ENCODE measurements at regions not wholly inside any gene's neighbourhood (a gene's known extent, or its start where the extent isn't known, plus 50 kb on each side); places are given as distances from the start of the nearest gene placed in this dataset.

- no peak overlapping the region for H3K27ac ChIP-seq (ENCODE audit: low read length)
- ATAC-seq (no peak), DNase-seq (ENCODE audit: low read depth, low spot score) (no peak)
- H3K36me3 ChIP-seq (ENCODE audit: control insufficient read depth, insufficient read depth, low read length): no peaks in the 10 kb centered on the region
- no TSS peak for BruUV-seq (replicated peaks)
- intact Hi-C loops (cut with micrococcal nuclease; ENCODE audit: unreplicated experiment) (no loop called here), in situ Hi-C loops (cut with HindIII; ENCODE audit: low pct_unique_long_range_greater_than_20kb, low sequenced_read_pairs) (no loop called here)
- H3K27me3 ChIP-seq (ENCODE audit: control insufficient read depth, insufficient read depth, low read length): no peaks in the 10 kb centered on the region
- no peak overlapping the region for H3K4me3 ChIP-seq (ENCODE audit: low read depth in 2 of 2, low read length in 2 of 2)
- ChIA-PET POLR2A (no interaction called here), CTCF (no interaction called here)
- no peaks in the 10 kb centered on the region for H3K9me3 ChIP-seq (ENCODE audit: control insufficient read depth, insufficient read depth, low read depth, low read length)
- no peaks in the 10 kb centered on the region for H3K4me1 ChIP-seq (ENCODE audit: control insufficient read depth, insufficient read depth, low read length)
- TF ChIP-seq POLR2AphosphoS5 (IDR thresholded peaks at IDR 0.05; ENCODE audit: low read depth, low read length) (no peak), SIN3A (IDR thresholded peaks at IDR 0.05; ENCODE audit: borderline replicate concordance, insufficient read depth, low read depth, low read length) (no peak), TCF7L2 (IDR thresholded peaks at IDR 0.05; ENCODE audit: low read depth, low read length) (no peak), REST (IDR thresholded peaks at IDR 0.05; ENCODE audit: insufficient read depth in 1 of 2, low read depth in 2 of 2, low read length in 1 of 2) (no peak), CTCF (IDR thresholded peaks at IDR 0.05) (no peak)
Observed at GRCh38 chr20:11172881-11173280, 499.1 kb upstream of the JAG1 start.

GRCh38 chr20:11173916-11174315 is 500.1 kb upstream of the JAG1 start:
- Histone ChIP-seq H3K27me3 (ENCODE audit: control insufficient read depth, insufficient read depth, low read length) (no peaks in the 10 kb centered on the region), H3K4me1 (ENCODE audit: control insufficient read depth, insufficient read depth, low read length) (no peaks in the 10 kb centered on the region), H3K4me3 (ENCODE audit: low read depth in 2 of 2, low read length in 2 of 2) (no peak overlapping the region), H3K9me3 (ENCODE audit: control insufficient read depth, insufficient read depth, low read depth, low read length) (no peaks in the 10 kb centered on the region), H3K27ac (ENCODE audit: low read length) (no peak overlapping the region), H3K36me3 (ENCODE audit: control insufficient read depth, insufficient read depth, low read length) (no peaks in the 10 kb centered on the region)
- ChIA-PET POLR2A (no interaction called here), CTCF (no interaction called here)
- intact Hi-C loops (cut with micrococcal nuclease; ENCODE audit: unreplicated experiment) (no loop called here), in situ Hi-C loops (cut with HindIII; ENCODE audit: low pct_unique_long_range_greater_than_20kb, low sequenced_read_pairs) (no loop called here)
- ATAC-seq: no peak
- BruUV-seq (replicated peaks): no TSS peak
- no peak for TF ChIP-seq CTCF (IDR thresholded peaks at IDR 0.05)
- no peak for TF ChIP-seq TCF7L2 (IDR thresholded peaks at IDR 0.05; ENCODE audit: low read depth, low read length)
- no peak for TF ChIP-seq SIN3A (IDR thresholded peaks at IDR 0.05; ENCODE audit: borderline replicate concordance, insufficient read depth, low read depth, low read length)
- no peak for TF ChIP-seq REST (IDR thresholded peaks at IDR 0.05; ENCODE audit: insufficient read depth in 1 of 2, low read depth in 2 of 2, low read length in 1 of 2)
- TF ChIP-seq POLR2AphosphoS5 (IDR thresholded peaks at IDR 0.05; ENCODE audit: low read depth, low read length): no peak
- no peak for DNase-seq (ENCODE audit: low read depth, low spot score)

Measured in Panc1 (cell line).